ENCODE measurements at regions not wholly inside any gene's neighbourhood (a gene's known extent, or its start where the extent isn't known, plus 50 kb on each side); places are given as distances from the start of the nearest gene placed in this dataset.

DNA sequence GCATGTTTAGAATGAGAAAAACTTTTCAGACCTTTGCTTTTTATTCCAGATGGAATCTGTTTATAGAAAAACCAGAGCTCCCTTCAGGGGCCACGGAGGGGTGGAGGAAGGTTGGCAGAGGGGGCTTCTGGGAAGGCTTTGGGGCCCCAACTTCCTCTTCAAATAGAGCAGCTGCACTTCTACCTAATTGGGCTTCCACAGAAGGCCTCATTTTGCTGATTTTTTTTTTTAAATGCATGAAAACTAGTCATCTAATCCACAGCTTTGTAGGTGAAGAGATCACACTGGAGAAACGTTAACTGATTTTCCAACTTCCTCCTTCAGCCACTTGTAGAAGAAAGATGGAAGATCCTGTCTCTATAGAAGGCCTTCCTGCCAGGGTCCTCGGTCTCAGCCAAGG is 181.8 kb downstream of the BCL11A start:
- DNase-seq (no peak), ATAC-seq (ENCODE audit: poor library complexity) (no peak)
- Mint-ChIP-seq H3K9me3 (no peaks in the 10 kb centered on the region), H3K36me3 (ENCODE audit: low read depth) (no peaks in the 10 kb centered on the region), H3K4me3 (no peak overlapping the region), H3K4me1 (ENCODE audit: low read depth) (no peaks in the 10 kb centered on the region), H3K27ac (no peak overlapping the region), H3K27me3 (no peaks in the 10 kb centered on the region)
- peaks cover 0 to 5% of the 10 kb centered on the region in 2 experiments for H3K9me3 ChIP-seq (ENCODE audit: control insufficient read depth in 1 of 2, insufficient read depth in 1 of 2, low read length in 2 of 2)
- TF ChIP-seq, protein P1, sequence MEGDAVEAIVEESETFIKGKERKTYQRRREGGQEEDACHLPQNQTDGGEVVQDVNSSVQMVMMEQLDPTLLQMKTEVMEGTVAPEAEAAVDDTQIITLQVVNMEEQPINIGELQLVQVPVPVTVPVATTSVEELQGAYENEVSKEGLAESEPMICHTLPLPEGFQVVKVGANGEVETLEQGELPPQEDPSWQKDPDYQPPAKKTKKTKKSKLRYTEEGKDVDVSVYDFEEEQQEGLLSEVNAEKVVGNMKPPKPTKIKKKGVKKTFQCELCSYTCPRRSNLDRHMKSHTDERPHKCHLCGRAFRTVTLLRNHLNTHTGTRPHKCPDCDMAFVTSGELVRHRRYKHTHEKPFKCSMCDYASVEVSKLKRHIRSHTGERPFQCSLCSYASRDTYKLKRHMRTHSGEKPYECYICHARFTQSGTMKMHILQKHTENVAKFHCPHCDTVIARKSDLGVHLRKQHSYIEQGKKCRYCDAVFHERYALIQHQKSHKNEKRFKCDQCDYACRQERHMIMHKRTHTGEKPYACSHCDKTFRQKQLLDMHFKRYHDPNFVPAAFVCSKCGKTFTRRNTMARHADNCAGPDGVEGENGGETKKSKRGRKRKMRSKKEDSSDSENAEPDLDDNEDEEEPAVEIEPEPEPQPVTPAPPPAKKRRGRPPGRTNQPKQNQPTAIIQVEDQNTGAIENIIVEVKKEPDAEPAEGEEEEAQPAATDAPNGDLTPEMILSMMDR (IDR thresholded peaks at IDR 0.05): no peak
- no peak overlapping the region for H3K27ac ChIP-seq (ENCODE audit: low read depth in 1 of 2, low read length in 2 of 2)
- CTCF ChIA-PET: no interaction called here
- no peaks in the 10 kb centered on the region for H3K36me3 ChIP-seq (ENCODE audit: insufficient read depth, low read length)
- H3K27me3 ChIP-seq (ENCODE audit: control insufficient read depth in 1 of 2, insufficient read depth in 2 of 2, low read length in 2 of 2): no peaks in the 10 kb centered on the region
- POLR2A ChIA-PET: no interaction called here
- H3K4me3 ChIP-seq (ENCODE audit: low read length): no peak overlapping the region
- H3K4me1 ChIP-seq (ENCODE audit: insufficient read depth, low read length): no peaks in the 10 kb centered on the region
- intact Hi-C loops (cut with DNase I, micrococcal nuclease): no loop called here

DNA sequence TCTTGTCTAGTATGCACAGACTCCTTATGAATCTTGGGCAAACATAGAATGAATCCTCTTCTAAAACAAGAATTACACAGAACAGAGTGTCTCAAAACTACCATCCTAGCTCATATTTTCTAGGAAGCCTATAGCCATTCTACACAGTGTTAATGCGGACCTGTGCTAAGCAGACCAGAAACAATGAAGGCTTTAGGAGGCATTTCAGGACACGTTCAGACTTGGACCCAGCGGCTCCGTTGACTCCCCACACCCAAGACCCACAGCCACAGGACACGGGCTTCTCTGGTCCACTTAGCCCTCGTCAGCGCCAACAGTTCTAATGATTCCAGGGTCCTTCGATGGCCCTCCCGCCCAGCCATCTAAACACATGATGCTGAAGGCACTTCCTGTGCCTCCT is 182.2 kb downstream of the BCL11A start:
- Mint-ChIP-seq H3K36me3 (ENCODE audit: low read depth) (no peaks in the 10 kb centered on the region), H3K27ac (no peak overlapping the region), H3K27me3 (no peaks in the 10 kb centered on the region), H3K9me3 (no peaks in the 10 kb centered on the region), H3K4me3 (no peak overlapping the region), H3K4me1 (ENCODE audit: low read depth) (no peaks in the 10 kb centered on the region)
- H3K36me3 ChIP-seq (ENCODE audit: insufficient read depth, low read length): no peaks in the 10 kb centered on the region
- no peaks in the 10 kb centered on the region for H3K27me3 ChIP-seq (ENCODE audit: control insufficient read depth in 1 of 2, insufficient read depth in 2 of 2, low read length in 2 of 2)
- no peak overlapping the region for H3K4me3 ChIP-seq (ENCODE audit: low read length)
- POLR2A ChIA-PET: no interaction called here
- DNase-seq (no peak), ATAC-seq (ENCODE audit: poor library complexity) (no peak)
- H3K4me1 ChIP-seq (ENCODE audit: insufficient read depth, low read length): no peaks in the 10 kb centered on the region
- no peak overlapping the region for H3K27ac ChIP-seq (ENCODE audit: low read depth in 1 of 2, low read length in 2 of 2)
- TF ChIP-seq, protein P1 (IDR thresholded peaks at IDR 0.05): no peak
- peaks cover 0 to 5% of the 10 kb centered on the region in 2 experiments for H3K9me3 ChIP-seq (ENCODE audit: control insufficient read depth in 1 of 2, insufficient read depth in 1 of 2, low read length in 2 of 2)
- intact Hi-C loops (cut with DNase I, micrococcal nuclease): no loop called here
- CTCF ChIA-PET: no interaction called here

- Mint-ChIP-seq H3K36me3 (ENCODE audit: low read depth) (no peaks in the 10 kb centered on the region), H3K4me3 (no peak overlapping the region), H3K9me3 (no peaks in the 10 kb centered on the region), H3K4me1 (ENCODE audit: low read depth) (no peaks in the 10 kb centered on the region), H3K27ac (no peak overlapping the region), H3K27me3 (no peaks in the 10 kb centered on the region)
- H3K4me1 ChIP-seq (ENCODE audit: insufficient read depth, low read length): no peaks in the 10 kb centered on the region
- ChIA-PET CTCF (no interaction called here), POLR2A (no interaction called here)
- ATAC-seq (ENCODE audit: poor library complexity) (no peak), DNase-seq (no peak)
- peaks cover 0 to 2% of the 10 kb centered on the region in 2 experiments for H3K27me3 ChIP-seq (ENCODE audit: control insufficient read depth in 1 of 2, insufficient read depth in 2 of 2, low read length in 2 of 2)
- intact Hi-C loops (cut with DNase I, micrococcal nuclease): no loop called here
- H3K27ac ChIP-seq (ENCODE audit: low read depth in 1 of 2, low read length in 2 of 2): no peak overlapping the region
- TF ChIP-seq, protein P1 (IDR thresholded peaks at IDR 0.05): no peak
- H3K36me3 ChIP-seq (ENCODE audit: insufficient read depth, low read length): no peaks in the 10 kb centered on the region
- H3K9me3 ChIP-seq (ENCODE audit: control insufficient read depth in 1 of 2, insufficient read depth in 1 of 2, low read length in 2 of 2): peaks cover 0 to 5% of the 10 kb centered on the region in 2 experiments
- no peak overlapping the region for H3K4me3 ChIP-seq (ENCODE audit: low read length)
Measured at GRCh38 chr2:60370814-60371213, 182.6 kb downstream of the BCL11A start.

Data from CD4-positive, alpha-beta T cell (primary cell).